HepG2 (cell line): ENCODE measurements at regions not wholly inside any gene's neighbourhood (a gene's known extent, or its start where the extent isn't known, plus 50 kb on each side); places are given as distances from the start of the nearest gene placed in this dataset.

Experiments used
- ARID2 ChIP-seq: sonication (generic); formaldehyde crosslinking; IDR thresholded peaks from 2 replicates; pipeline ENCODE4 v1.8.1; 2022; ENCODE audit warnings: mild to moderate bottlenecking, missing genetic modification reagents, borderline replicate concordance
- DMAP1 ChIP-seq: IDR thresholded peaks from 2 replicates; pipeline ENCODE4 v1.6.1; 2016
- MED1 ChIP-seq: sonication (generic); formaldehyde crosslinking; IDR thresholded peaks from 2 replicates; pipeline ENCODE4 v1.4.0; 2020; ENCODE audit warnings: missing genetic modification reagents
- MTF2 ChIP-seq: sonication (generic); formaldehyde crosslinking; IDR thresholded peaks from 2 replicates; pipeline ENCODE4 v1.5.0; 2020; ENCODE audit warnings: missing genetic modification reagents, borderline replicate concordance
- POGZ ChIP-seq: sonication (generic); formaldehyde crosslinking; IDR thresholded peaks from 2 replicates; pipeline ENCODE4 v1.4.0; 2020; ENCODE audit warnings: mild to moderate bottlenecking, missing genetic modification reagents
- RNF2 ChIP-seq: fragments of 450-650 bp; conservative IDR thresholded peaks from 2 replicates; pipeline ENCODE4 v1.6.1; 2016; ENCODE audit warnings: low read depth
- SMARCE1 ChIP-seq: fragments of 450-650 bp; IDR thresholded peaks from 2 replicates; pipeline ENCODE4 v1.6.1; 2017; ENCODE audit warnings: borderline replicate concordance
- STAG1 ChIP-seq: sonication (generic); formaldehyde crosslinking; IDR thresholded peaks from 2 replicates; pipeline ENCODE4 v1.4.0; 2020; ENCODE audit warnings: missing genetic modification reagents
- SUZ12 ChIP-seq: fragments of 150-350 bp; IDR thresholded peaks from 2 replicates; pipeline ENCODE4 v1.6.1; 2014; ENCODE audit warnings: low read depth, low read length
- TBX3 ChIP-seq: fragments of 450-650 bp; IDR thresholded peaks from 2 replicates; pipeline ENCODE4 v1.6.1; 2017; ENCODE audit warnings: antibody characterized with exemption, mild to moderate bottlenecking, inconsistent platforms, borderline replicate concordance
- ZIK1 ChIP-seq: sonication (generic); formaldehyde crosslinking; IDR thresholded peaks from 2 replicates; pipeline ENCODE4 v1.5.0; 2020; ENCODE audit warnings: mild to moderate bottlenecking, low read depth, missing genetic modification reagents, borderline replicate concordance
- ZMAT3 ChIP-seq: sonication (generic); formaldehyde crosslinking; conservative IDR thresholded peaks from 2 replicates; pipeline ENCODE4 v1.7.0; 2021; ENCODE audit warnings: missing genetic modification reagents
- ZMYM2 ChIP-seq: sonication (generic); formaldehyde crosslinking; IDR thresholded peaks from 2 replicates; pipeline ENCODE4 v1.8.0; 2022; ENCODE audit warnings: mild to moderate bottlenecking, missing genetic modification reagents
- ZNF10 ChIP-seq: sonication (generic); formaldehyde crosslinking; IDR thresholded peaks from 2 replicates; pipeline ENCODE4 v1.4.0; 2020; ENCODE audit warnings: mild to moderate bottlenecking, low read depth, missing genetic modification reagents, borderline replicate concordance
- ZNF124 ChIP-seq: sonication (generic); formaldehyde crosslinking; IDR thresholded peaks from 2 replicates; pipeline ENCODE4 v1.4.0; 2020; ENCODE audit warnings: missing genetic modification reagents
- ZNF253 ChIP-seq: sonication (generic); formaldehyde crosslinking; IDR thresholded peaks from 2 replicates; pipeline ENCODE4 v1.8.0; 2022; ENCODE audit warnings: mild to moderate bottlenecking, missing genetic modification reagents, borderline replicate concordance
- ZNF256 ChIP-seq: sonication (generic); formaldehyde crosslinking; conservative IDR thresholded peaks from 2 replicates; pipeline ENCODE4 v1.4.0; 2020; ENCODE audit warnings: missing genetic modification reagents
- ZNF501 ChIP-seq: sonication (generic); formaldehyde crosslinking; IDR thresholded peaks from 2 replicates; pipeline ENCODE4 v1.5.1; 2020; ENCODE audit warnings: mild to moderate bottlenecking, moderate library complexity, missing genetic modification reagents
- ZNF614 ChIP-seq: IDR thresholded peaks from 2 replicates; pipeline ENCODE4 v1.6.1; 2018; ENCODE audit warnings: missing biosample characterization, missing genetic modification reagents, inconsistent platforms, borderline replicate concordance
- TF ChIP-seq, protein P1 (sequence below): sonication (generic); formaldehyde crosslinking; IDR thresholded peaks from 2 replicates; pipeline ENCODE4 v1.4.0; 2020; ENCODE audit warnings: missing genetic modification reagents, mild to moderate bottlenecking, borderline replicate concordance
- TF ChIP-seq, protein P2 (sequence below): sonication (generic); formaldehyde crosslinking; IDR thresholded peaks from 2 replicates; pipeline ENCODE4 v1.5.0; 2020; ENCODE audit warnings: missing genetic modification reagents
- TF ChIP-seq, protein P3 (sequence below): sonication (generic); formaldehyde crosslinking; IDR thresholded peaks from 2 replicates; pipeline ENCODE4 v1.5.0; 2020; ENCODE audit warnings: mild to moderate bottlenecking, missing genetic modification reagents, borderline replicate concordance
- TF ChIP-seq, protein P4 (sequence below): sonication (generic); formaldehyde crosslinking; IDR thresholded peaks from 2 replicates; pipeline ENCODE4 v1.9.0; 2021; ENCODE audit warnings: missing genetic modification reagents, borderline replicate concordance

DNA sequence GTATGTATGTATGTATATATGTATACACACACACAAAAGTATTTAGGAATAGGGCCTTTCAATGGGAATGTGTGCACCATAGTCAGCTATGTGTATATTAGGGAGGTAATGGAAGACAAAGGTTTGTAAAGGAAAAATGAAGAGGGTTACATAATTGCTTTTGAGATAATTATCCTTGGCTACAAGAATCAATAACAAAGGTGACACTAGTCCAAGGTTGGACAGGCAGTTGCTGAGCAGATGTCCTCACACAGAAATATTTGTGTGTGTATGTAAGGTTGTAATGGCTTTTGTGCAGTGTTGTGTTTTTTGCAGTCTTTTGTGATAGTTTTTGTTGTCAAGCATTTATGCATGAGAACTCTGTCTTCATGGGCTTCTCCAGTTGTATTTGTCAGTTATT is 157.9 kb upstream of the MARCKS start (continued):
- TF ChIP-seq, protein P1, sequence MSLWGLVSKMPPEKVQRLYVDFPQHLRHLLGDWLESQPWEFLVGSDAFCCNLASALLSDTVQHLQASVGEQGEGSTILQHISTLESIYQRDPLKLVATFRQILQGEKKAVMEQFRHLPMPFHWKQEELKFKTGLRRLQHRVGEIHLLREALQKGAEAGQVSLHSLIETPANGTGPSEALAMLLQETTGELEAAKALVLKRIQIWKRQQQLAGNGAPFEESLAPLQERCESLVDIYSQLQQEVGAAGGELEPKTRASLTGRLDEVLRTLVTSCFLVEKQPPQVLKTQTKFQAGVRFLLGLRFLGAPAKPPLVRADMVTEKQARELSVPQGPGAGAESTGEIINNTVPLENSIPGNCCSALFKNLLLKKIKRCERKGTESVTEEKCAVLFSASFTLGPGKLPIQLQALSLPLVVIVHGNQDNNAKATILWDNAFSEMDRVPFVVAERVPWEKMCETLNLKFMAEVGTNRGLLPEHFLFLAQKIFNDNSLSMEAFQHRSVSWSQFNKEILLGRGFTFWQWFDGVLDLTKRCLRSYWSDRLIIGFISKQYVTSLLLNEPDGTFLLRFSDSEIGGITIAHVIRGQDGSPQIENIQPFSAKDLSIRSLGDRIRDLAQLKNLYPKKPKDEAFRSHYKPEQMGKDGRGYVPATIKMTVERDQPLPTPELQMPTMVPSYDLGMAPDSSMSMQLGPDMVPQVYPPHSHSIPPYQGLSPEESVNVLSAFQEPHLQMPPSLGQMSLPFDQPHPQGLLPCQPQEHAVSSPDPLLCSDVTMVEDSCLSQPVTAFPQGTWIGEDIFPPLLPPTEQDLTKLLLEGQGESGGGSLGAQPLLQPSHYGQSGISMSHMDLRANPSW (CRISPR knock-in tag), result no peak
- TF ChIP-seq ZIK1 (CRISPR knock-in tag) (no peak), STAG1 (CRISPR knock-in tag) (no peak), ZNF501 (no peak), ZNF614 (CRISPR knock-in tag) (0 out of 2 replicates have a peak, but pooled peaks have one; percentile 17), ZNF124 (CRISPR knock-in tag) (no peak), ZNF253 (CRISPR knock-in tag) (no peak), ZMYM2 (CRISPR knock-in tag) (no peak), MTF2 (CRISPR knock-in tag) (no peak), ZNF256 (no peak), TBX3 (peak; percentile 34; the same call in 1 of the 2 replicates), SMARCE1 (no peak), DMAP1 (no peak), ZNF10 (no peak), ARID2 (CRISPR knock-in tag) (no peak), POGZ (0 out of 2 replicates have a peak, but pooled peaks have one; percentile 12), MED1 (CRISPR knock-in tag) (peak; percentile 60; the same call in 1 of the 2 replicates), ZMAT3 (CRISPR knock-in tag) (no peak), RNF2 (no peak), SUZ12 (no peak)
- TF ChIP-seq, protein P2, sequence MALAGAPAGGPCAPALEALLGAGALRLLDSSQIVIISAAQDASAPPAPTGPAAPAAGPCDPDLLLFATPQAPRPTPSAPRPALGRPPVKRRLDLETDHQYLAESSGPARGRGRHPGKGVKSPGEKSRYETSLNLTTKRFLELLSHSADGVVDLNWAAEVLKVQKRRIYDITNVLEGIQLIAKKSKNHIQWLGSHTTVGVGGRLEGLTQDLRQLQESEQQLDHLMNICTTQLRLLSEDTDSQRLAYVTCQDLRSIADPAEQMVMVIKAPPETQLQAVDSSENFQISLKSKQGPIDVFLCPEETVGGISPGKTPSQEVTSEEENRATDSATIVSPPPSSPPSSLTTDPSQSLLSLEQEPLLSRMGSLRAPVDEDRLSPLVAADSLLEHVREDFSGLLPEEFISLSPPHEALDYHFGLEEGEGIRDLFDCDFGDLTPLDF, result no peak
- TF ChIP-seq, protein P3, sequence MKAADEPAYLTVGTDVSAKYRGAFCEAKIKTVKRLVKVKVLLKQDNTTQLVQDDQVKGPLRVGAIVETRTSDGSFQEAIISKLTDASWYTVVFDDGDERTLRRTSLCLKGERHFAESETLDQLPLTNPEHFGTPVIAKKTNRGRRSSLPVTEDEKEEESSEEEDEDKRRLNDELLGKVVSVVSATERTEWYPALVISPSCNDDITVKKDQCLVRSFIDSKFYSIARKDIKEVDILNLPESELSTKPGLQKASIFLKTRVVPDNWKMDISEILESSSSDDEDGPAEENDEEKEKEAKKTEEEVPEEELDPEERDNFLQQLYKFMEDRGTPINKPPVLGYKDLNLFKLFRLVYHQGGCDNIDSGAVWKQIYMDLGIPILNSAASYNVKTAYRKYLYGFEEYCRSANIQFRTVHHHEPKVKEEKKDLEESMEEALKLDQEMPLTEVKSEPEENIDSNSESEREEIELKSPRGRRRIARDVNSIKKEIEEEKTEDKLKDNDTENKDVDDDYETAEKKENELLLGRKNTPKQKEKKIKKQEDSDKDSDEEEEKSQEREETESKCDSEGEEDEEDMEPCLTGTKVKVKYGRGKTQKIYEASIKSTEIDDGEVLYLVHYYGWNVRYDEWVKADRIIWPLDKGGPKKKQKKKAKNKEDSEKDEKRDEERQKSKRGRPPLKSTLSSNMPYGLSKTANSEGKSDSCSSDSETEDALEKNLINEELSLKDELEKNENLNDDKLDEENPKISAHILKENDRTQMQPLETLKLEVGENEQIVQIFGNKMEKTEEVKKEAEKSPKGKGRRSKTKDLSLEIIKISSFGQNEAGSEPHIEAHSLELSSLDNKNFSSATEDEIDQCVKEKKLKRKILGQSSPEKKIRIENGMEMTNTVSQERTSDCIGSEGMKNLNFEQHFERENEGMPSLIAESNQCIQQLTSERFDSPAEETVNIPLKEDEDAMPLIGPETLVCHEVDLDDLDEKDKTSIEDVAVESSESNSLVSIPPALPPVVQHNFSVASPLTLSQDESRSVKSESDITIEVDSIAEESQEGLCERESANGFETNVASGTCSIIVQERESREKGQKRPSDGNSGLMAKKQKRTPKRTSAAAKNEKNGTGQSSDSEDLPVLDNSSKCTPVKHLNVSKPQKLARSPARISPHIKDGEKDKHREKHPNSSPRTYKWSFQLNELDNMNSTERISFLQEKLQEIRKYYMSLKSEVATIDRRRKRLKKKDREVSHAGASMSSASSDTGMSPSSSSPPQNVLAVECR (CRISPR knock-in tag), result no peak
- TF ChIP-seq, protein P4, sequence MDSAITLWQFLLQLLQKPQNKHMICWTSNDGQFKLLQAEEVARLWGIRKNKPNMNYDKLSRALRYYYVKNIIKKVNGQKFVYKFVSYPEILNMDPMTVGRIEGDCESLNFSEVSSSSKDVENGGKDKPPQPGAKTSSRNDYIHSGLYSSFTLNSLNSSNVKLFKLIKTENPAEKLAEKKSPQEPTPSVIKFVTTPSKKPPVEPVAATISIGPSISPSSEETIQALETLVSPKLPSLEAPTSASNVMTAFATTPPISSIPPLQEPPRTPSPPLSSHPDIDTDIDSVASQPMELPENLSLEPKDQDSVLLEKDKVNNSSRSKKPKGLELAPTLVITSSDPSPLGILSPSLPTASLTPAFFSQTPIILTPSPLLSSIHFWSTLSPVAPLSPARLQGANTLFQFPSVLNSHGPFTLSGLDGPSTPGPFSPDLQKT, result no peak
